ENCODE measurements at regions not wholly inside any gene's neighbourhood (a gene's known extent, or its start where the extent isn't known, plus 50 kb on each side); places are given as distances from the start of the nearest gene placed in this dataset.

GRCh38 chr3:117479095-117479494, 769.5 kb downstream of the TUSC7 start:
- no peak for TF ChIP-seq CTCF (IDR thresholded peaks at IDR 0.05)
- H3K4me3 ChIP-seq, result no peak overlapping the region
- DNase-seq (ENCODE audit: low spot score), result no peak
- no peak overlapping the region for H3K27ac ChIP-seq

GRCh38 chr3:117480525-117480924, 770.9 kb downstream of the TUSC7 start:
- H3K27ac ChIP-seq, result no peak overlapping the region
- TF ChIP-seq CTCF (IDR thresholded peaks at IDR 0.05), result no peak
- H3K4me3 ChIP-seq, result no peak overlapping the region
- DNase-seq (ENCODE audit: low spot score), result no peak

GRCh38 chr3:117480972-117481371, 771.4 kb downstream of the TUSC7 start:
- no peak for TF ChIP-seq CTCF (IDR thresholded peaks at IDR 0.05)
- no peak overlapping the region for H3K4me3 ChIP-seq
- DNase-seq (ENCODE audit: low spot score), result no peak
- no peak overlapping the region for H3K27ac ChIP-seq

- DNase-seq (ENCODE audit: low spot score), result no peak
- Histone ChIP-seq H3K4me3 (no peak overlapping the region), H3K27ac (no peak overlapping the region)
- no peak for TF ChIP-seq CTCF (IDR thresholded peaks at IDR 0.05)
Observed at GRCh38 chr3:117483839-117484238, 774.3 kb downstream of the TUSC7 start.

- Histone ChIP-seq H3K4me3 (no peak overlapping the region), H3K27ac (no peak overlapping the region)
- no peak for TF ChIP-seq CTCF (IDR thresholded peaks at IDR 0.05)
- no peak for DNase-seq (ENCODE audit: low spot score)
Observed at GRCh38 chr3:117485841-117486240, 776.3 kb downstream of the TUSC7 start.

- Histone ChIP-seq H3K27ac (no peak overlapping the region), H3K4me3 (no peak overlapping the region)
- no peak for DNase-seq (ENCODE audit: low spot score)
- TF ChIP-seq CTCF (IDR thresholded peaks at IDR 0.05), result no peak
Observed at GRCh38 chr3:117486719-117487716, 777.4 kb downstream of the TUSC7 start.

GRCh38 chr3:117488983-117489382, 779.4 kb downstream of the TUSC7 start:
- Histone ChIP-seq H3K27ac (no peak overlapping the region), H3K4me3 (no peak overlapping the region)
- TF ChIP-seq CTCF (IDR thresholded peaks at IDR 0.05), result no peak
- no peak for DNase-seq (ENCODE audit: low spot score)

Measured in coronary artery (tissue), 2 donors.